ENCODE measurements at regions not wholly inside any gene's neighbourhood (a gene's known extent, or its start where the extent isn't known, plus 50 kb on each side); places are given as distances from the start of the nearest gene placed in this dataset.
"Not testable (repeated sequence)": the region's sequence is repeated elsewhere in the genome, so short reads cannot be mapped to it uniquely, and the experiment has no call there.

DNA sequence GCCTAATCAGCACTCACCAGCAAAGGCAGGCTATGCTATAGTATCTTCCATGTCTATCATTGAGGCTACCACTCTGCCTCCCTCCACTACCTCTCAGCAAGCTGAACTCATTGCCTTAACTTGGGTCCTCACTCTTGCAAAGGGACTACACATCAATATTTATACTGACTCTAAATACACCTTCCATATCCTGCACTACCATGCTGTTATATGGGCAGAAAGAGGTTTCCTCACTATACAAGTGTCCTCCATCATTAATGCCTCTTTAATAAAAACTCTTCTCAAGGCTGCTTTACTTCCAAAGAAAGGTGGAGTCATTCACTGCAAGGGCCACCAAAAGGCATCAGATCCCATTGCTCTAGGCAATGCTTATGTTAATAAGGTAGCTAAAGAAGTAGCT is 669.3 kb upstream of the USP15 start:
- H3K9me2 ChIP-seq (ENCODE audit: insufficient read depth); POLR2A ChIA-PET; H3K4me2 ChIP-seq (ENCODE audit: low read length); CTCF ChIA-PET; H3K79me2 ChIP-seq (ENCODE audit: insufficient read depth, low read length); H3K9me3 ChIP-seq (ENCODE audit: control insufficient read depth in 1 of 2, insufficient read depth in 1 of 2, low read depth in 1 of 2, low read length in 2 of 2); H3K4me3 ChIP-seq (replicated peaks in 1 of 2; ENCODE audit: low read depth in 1 of 2, low read length in 2 of 2); H3K27ac ChIP-seq (ENCODE audit: low read depth, low read length); BruUV-seq (replicated peaks); H4K20me1 ChIP-seq (ENCODE audit: insufficient read depth); H3K27me3 ChIP-seq (ENCODE audit: insufficient read depth, low read length); H3K4me1 ChIP-seq (ENCODE audit: control insufficient read depth in 1 of 2, insufficient read depth in 2 of 2, low read length in 2 of 2); RAD21 ChIA-PET (ENCODE audit: low non-redundant PET in 1 of 2, low total read pairs in 2 of 2, uncharacterized antibody in 2 of 2, unreplicated experiment in 2 of 2); ATAC-seq; H3K9ac ChIP-seq (ENCODE audit: low read length); DNase-seq (ENCODE audit: low read depth, low spot score); H3K36me3 ChIP-seq (ENCODE audit: control insufficient read depth in 1 of 2, insufficient read depth in 2 of 2, low read length in 2 of 2); H2AFZ ChIP-seq (ENCODE audit: low read depth, low read length, poor library complexity, severe bottlenecking); intact Hi-C loops (cut with micrococcal nuclease): not testable (repeated sequence)
- peak; percentile 72 for TF ChIP-seq CBX3 (IDR thresholded peaks at IDR 0.05; ENCODE audit: low read depth)

DNA sequence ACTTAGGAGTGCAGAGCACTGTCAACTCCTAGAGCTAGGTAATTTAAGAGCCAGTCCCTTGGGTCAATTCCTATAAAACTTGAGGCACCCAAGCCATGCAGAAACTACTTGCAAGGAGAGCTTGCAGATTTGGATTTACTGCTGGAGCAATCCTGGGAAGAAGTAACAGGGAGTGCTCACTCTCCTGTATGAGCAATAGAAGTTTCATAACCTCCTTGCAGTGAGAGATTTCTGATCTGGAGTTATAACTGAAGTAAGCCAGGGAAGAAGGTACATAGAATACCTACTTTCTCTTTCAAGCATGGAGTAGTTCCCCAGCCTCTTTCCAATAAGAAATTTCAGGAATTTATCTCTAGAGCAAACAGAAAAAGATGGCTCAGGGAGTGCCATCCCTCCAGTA is 650.1 kb upstream of the USP15 start:
- POLR2A ChIA-PET, result no interaction called here
- no peaks in the 10 kb centered on the region for H3K9me3 ChIP-seq (ENCODE audit: control insufficient read depth in 1 of 2, insufficient read depth in 1 of 2, low read depth in 1 of 2, low read length in 2 of 2)
- DNase-seq (ENCODE audit: low read depth, low spot score), result no peak
- no peaks in the 10 kb centered on the region for H3K9me2 ChIP-seq (ENCODE audit: insufficient read depth)
- no peaks in the 10 kb centered on the region for H3K27me3 ChIP-seq (ENCODE audit: insufficient read depth, low read length)
- RAD21 ChIA-PET (ENCODE audit: low non-redundant PET in 1 of 2, low total read pairs in 2 of 2, uncharacterized antibody in 2 of 2, unreplicated experiment in 2 of 2), result no interaction called here
- no peaks in the 10 kb centered on the region for H3K36me3 ChIP-seq (ENCODE audit: control insufficient read depth in 1 of 2, insufficient read depth in 2 of 2, low read length in 2 of 2)
- no peak overlapping the region for H3K9ac ChIP-seq (ENCODE audit: low read length)
- no peak overlapping the region for H3K4me3 ChIP-seq (replicated peaks in 1 of 2; ENCODE audit: low read depth in 1 of 2, low read length in 2 of 2)
- no peaks in the 10 kb centered on the region for H3K79me2 ChIP-seq (ENCODE audit: insufficient read depth, low read length)
- no peaks in the 10 kb centered on the region for H3K4me1 ChIP-seq (ENCODE audit: control insufficient read depth in 1 of 2, insufficient read depth in 2 of 2, low read length in 2 of 2)
- intact Hi-C loops (cut with micrococcal nuclease), result no loop called here
- no TSS peak for BruUV-seq (replicated peaks)
- no peaks in the 10 kb centered on the region for H4K20me1 ChIP-seq (ENCODE audit: insufficient read depth)
- no peak overlapping the region for H3K27ac ChIP-seq (ENCODE audit: low read depth, low read length)
- CTCF ChIA-PET, result no interaction called here
- TF ChIP-seq ZNF274 (IDR thresholded peaks at IDR 0.05; ENCODE audit: low read depth, low read length), result no peak
- TF ChIP-seq YY1 (IDR thresholded peaks at IDR 0.05; ENCODE audit: extremely low read depth, insufficient replicate concordance, low read depth, low read length), result no peak
- TF ChIP-seq EZH2 (IDR thresholded peaks at IDR 0.05), result no peak
- no peak for TF ChIP-seq FOSL1 (IDR thresholded peaks at IDR 0.05; ENCODE audit: low read depth)
- no peak overlapping the region for H3K4me2 ChIP-seq (ENCODE audit: low read length)
- ATAC-seq, result no peak
- no peak overlapping the region for H2AFZ ChIP-seq (ENCODE audit: low read depth, low read length, poor library complexity, severe bottlenecking)
